A549 (cell line): ENCODE measurements at regions not wholly inside any gene's neighbourhood (a gene's known extent, or its start where the extent isn't known, plus 50 kb on each side); places are given as distances from the start of the nearest gene placed in this dataset.

ENCODE experiments used
- POLR2A ChIP-seq: IDR thresholded peaks from 2 replicates; pipeline ENCODE4 v1.6.1; 2012; ENCODE audit warnings: mild to moderate bottlenecking, low read length
- ZNF302 ChIP-seq: fragments of 250-450 bp; sonication (Bioruptor Pico); IDR thresholded peaks from 2 replicates; pipeline ENCODE4 v1.9.0; 2021; ENCODE audit warnings: inconsistent platforms, mild to moderate bottlenecking, moderate library complexity
- TF ChIP-seq, protein P1 (sequence below): fragments of >200 bp; sonication (Bioruptor Twin); formaldehyde crosslinking; IDR thresholded peaks from 3 replicates; pipeline ENCODE4 v1.5.1; 2016

DNA sequence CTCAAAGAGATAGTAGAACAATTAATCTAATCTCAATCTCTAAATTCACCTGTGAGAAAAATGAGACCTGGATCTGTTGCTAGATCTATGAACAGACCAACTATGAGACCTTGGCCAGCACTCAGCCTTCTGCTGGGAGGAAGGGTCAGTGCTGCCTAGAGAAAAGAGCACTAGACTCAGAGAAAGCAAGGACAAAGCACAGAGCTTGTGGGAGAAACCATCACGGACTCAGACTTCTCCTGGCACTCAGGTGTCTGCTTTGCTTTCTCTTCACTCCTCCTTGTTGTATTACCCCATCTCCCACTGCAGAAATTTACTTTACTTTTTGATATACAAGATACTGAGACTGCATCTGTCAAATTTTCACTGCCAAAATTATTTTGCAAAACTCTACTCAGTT is 890.0 kb upstream of the NUDT12 start:
- TF ChIP-seq ZNF302 (CRISPR knock-in tag) (no peak), POLR2A (no peak)
- TF ChIP-seq, protein P1, sequence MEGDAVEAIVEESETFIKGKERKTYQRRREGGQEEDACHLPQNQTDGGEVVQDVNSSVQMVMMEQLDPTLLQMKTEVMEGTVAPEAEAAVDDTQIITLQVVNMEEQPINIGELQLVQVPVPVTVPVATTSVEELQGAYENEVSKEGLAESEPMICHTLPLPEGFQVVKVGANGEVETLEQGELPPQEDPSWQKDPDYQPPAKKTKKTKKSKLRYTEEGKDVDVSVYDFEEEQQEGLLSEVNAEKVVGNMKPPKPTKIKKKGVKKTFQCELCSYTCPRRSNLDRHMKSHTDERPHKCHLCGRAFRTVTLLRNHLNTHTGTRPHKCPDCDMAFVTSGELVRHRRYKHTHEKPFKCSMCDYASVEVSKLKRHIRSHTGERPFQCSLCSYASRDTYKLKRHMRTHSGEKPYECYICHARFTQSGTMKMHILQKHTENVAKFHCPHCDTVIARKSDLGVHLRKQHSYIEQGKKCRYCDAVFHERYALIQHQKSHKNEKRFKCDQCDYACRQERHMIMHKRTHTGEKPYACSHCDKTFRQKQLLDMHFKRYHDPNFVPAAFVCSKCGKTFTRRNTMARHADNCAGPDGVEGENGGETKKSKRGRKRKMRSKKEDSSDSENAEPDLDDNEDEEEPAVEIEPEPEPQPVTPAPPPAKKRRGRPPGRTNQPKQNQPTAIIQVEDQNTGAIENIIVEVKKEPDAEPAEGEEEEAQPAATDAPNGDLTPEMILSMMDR = no peak
